Thyroid gland (tissue), 4 donors: ENCODE measurements at regions not wholly inside any gene's neighbourhood (a gene's known extent, or its start where the extent isn't known, plus 50 kb on each side); places are given as distances from the start of the nearest gene placed in this dataset.

Experiments used
- DNase-seq, 2 donors: peaks; one replicate each; pipeline ENCODE4 v3.0.0-alpha.2; 2019
- H3K27ac ChIP-seq, 3 donors: fragments of 200-600 bp; sonication (generic); 1 replicate in 2 of 3; 2 replicates in 1 of 3; pipeline ENCODE4 v1.5.1; 2016 to 2019; ENCODE audit warnings: mild to moderate bottlenecking in 1 of 3, moderate library complexity in 1 of 3
- H3K27me3 ChIP-seq: fragments of 200-600 bp; sonication (generic); one replicate; pipeline ENCODE4 v1.5.1; 2019
- H3K36me3 ChIP-seq, 2 donors: fragments of 200-600 bp; sonication (generic); one replicate each; pipeline ENCODE4 v1.5.1; 2016 to 2019
- H3K4me1 ChIP-seq, 2 donors: fragments of 200-600 bp; sonication (generic); one replicate each; pipeline ENCODE4 v1.5.1; 2017 to 2019
- H3K4me3 ChIP-seq, 3 donors: fragments of 200-600 bp; sonication (generic); replicated peaks in 1 of 3; 1 replicate in 2 of 3; 2 replicates in 1 of 3; pipeline ENCODE4 v1.5.1; 2016; ENCODE audit warnings: mild to moderate bottlenecking in 1 of 3
- H3K9me3 ChIP-seq: fragments of 200-600 bp; sonication (generic); one replicate; pipeline ENCODE4 v1.5.1; 2017
- POLR2A ChIP-seq, 2 donors: fragments of 450-650 bp; IDR thresholded peaks; one replicate each; pipeline ENCODE4 v1.6.1; 2017; ENCODE audit warnings: antibody characterized with exemption in 2 of 2, mild to moderate bottlenecking in 2 of 2, moderate library complexity in 1 of 2
- WGBS, 2 donors: methylation state at CpG; one replicate each; pipeline ENCODE4 v1.1.5; 2017; 5-methylcytosine and 5-hydroxymethylcytosine counted together
- intact Hi-C: fragments of 100-400 bp; cut with DNase I; formaldehyde crosslinking; loops from one replicate; pipeline ENCODE4 v1.15.1; 2023
- TF ChIP-seq, protein P1 (sequence below), 6 experiments: fragments of 200-600 bp in 3 of 6; fragments of 450-650 bp in 3 of 6; sonication (generic) in 3 of 6; IDR thresholded peaks; one replicate each; pipeline ENCODE4 v1.5.1; 2016 to 2019; ENCODE audit warnings: antibody characterized with exemption in 6 of 6, mild to moderate bottlenecking in 2 of 6, inconsistent platforms in 1 of 6, moderate library complexity in 1 of 6

DNA sequence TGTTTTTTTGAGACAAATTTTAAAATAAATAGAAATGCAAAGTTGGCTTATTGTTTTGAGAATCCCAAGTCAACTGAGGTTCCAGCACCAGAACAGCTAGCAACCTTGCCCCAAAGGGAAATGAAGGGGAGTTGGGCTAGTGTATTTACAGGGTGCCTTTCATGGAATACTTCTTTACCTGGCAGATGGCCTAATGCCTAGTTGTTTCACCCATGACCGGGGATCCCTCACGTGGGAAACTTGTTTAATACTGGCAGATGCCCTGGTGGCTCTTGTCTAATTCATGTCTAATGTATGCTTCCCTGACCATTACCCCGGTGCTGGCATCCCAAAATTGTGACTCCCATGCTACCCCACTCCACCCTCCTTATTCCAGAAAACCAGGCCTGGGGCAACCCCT, 861.1 kb upstream of the ZWINT start:
- intact Hi-C loops = no loop called here

DNA sequence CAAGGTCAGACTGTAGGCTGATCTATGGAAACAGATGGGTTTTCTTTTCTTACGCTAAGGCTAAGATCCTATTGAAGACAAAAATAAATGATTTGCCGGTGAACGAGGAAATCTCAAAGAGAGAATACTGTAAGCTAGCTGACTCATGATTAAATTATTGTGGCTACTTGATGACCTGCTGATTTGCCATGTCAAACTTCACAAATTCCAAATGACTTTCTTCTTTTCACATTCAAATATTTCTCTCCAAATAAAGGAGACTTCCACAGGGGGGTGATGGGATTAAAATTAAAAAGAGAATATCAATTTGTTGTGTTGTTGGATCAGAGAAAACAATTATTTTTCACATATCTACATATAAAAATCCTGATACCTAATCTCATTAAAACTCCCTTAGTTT, 860.6 kb upstream of the ZWINT start:
- no peak overlapping the region for H3K4me3 ChIP-seq
- H3K27me3 ChIP-seq = no peaks in the 10 kb centered on the region
- no peak overlapping the region for H3K27ac ChIP-seq
- WGBS, 2 donors = 61 to 73% methylated on average over 3 of the region's 3 CpGs
- TF ChIP-seq, protein P1, sequence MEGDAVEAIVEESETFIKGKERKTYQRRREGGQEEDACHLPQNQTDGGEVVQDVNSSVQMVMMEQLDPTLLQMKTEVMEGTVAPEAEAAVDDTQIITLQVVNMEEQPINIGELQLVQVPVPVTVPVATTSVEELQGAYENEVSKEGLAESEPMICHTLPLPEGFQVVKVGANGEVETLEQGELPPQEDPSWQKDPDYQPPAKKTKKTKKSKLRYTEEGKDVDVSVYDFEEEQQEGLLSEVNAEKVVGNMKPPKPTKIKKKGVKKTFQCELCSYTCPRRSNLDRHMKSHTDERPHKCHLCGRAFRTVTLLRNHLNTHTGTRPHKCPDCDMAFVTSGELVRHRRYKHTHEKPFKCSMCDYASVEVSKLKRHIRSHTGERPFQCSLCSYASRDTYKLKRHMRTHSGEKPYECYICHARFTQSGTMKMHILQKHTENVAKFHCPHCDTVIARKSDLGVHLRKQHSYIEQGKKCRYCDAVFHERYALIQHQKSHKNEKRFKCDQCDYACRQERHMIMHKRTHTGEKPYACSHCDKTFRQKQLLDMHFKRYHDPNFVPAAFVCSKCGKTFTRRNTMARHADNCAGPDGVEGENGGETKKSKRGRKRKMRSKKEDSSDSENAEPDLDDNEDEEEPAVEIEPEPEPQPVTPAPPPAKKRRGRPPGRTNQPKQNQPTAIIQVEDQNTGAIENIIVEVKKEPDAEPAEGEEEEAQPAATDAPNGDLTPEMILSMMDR (IDR thresholded peaks at IDR 0.05) = no peak
- TF ChIP-seq POLR2A (IDR thresholded peaks at IDR 0.05) = no peak
- intact Hi-C loops = no loop called here
- no peak for DNase-seq
- H3K9me3 ChIP-seq = no peaks in the 10 kb centered on the region
- no peaks in the 10 kb centered on the region for H3K4me1 ChIP-seq
- no peaks in the 10 kb centered on the region for H3K36me3 ChIP-seq

More for the DNA sequence above, 861.1 kb upstream of the ZWINT start:
- TF ChIP-seq POLR2A (IDR thresholded peaks at IDR 0.05) = no peak
- TF ChIP-seq, protein P1 (IDR thresholded peaks at IDR 0.05) = no peak
- Histone ChIP-seq H3K4me3 (no peak overlapping the region), H3K9me3 (no peaks in the 10 kb centered on the region), H3K4me1 (no peaks in the 10 kb centered on the region), H3K27ac (no peak overlapping the region), H3K36me3 (no peaks in the 10 kb centered on the region), H3K27me3 (no peaks in the 10 kb centered on the region)
- no peak for DNase-seq
- WGBS, 2 donors = 57 to 58% methylated on average over 3 of the region's 3 CpGs

DNA sequence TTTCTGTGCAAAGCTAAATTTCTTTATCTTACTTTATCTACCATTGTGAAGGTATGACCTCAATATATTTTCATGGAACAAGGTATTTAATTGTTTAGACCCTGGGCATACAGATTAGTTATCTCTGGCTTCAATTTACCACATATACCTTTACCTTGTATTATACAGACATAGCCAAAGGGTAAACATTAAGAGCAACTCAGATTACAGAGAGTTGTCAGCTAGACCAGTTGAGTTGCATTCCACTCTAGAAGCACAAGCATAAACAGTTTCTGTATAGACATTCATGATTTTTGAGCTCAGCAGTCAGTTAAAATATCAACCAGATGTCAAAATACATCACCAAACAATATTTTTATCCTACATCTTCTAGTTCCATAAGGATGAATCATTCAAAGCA, 857.3 kb upstream of the ZWINT start:
- Histone ChIP-seq H3K4me3 (no peak overlapping the region), H3K9me3 (no peaks in the 10 kb centered on the region), H3K4me1 (no peaks in the 10 kb centered on the region), H3K27me3 (no peaks in the 10 kb centered on the region), H3K27ac (no peak overlapping the region), H3K36me3 (no peaks in the 10 kb centered on the region)
- intact Hi-C loops = no loop called here
- DNase-seq = no peak
- TF ChIP-seq POLR2A (IDR thresholded peaks at IDR 0.05) = no peak
- TF ChIP-seq, protein P1 (IDR thresholded peaks at IDR 0.05) = no peak

DNA sequence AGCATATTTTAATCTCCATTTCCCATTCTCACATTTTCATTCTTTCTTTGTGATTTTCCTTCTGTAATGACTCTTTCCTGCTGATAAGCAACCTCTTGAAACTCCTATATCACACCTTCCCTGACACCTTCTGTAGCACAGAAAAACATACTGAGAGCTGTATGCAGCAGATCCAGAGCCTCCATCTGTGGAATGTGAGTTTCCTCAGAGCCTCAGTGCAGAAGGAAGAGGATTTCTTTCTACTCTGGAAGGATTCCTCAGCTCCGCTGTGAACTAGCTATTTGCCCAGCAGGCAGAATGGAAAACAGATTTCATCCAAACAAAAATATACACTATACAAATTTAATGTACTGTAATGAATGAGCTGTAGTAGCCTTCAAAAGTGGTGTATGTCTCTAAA, 841.3 kb upstream of the ZWINT start:
- WGBS, 2 donors = 79 to 92% methylated on average over 1 of the region's 1 CpG
- no peaks in the 10 kb centered on the region for H3K4me1 ChIP-seq

DNA sequence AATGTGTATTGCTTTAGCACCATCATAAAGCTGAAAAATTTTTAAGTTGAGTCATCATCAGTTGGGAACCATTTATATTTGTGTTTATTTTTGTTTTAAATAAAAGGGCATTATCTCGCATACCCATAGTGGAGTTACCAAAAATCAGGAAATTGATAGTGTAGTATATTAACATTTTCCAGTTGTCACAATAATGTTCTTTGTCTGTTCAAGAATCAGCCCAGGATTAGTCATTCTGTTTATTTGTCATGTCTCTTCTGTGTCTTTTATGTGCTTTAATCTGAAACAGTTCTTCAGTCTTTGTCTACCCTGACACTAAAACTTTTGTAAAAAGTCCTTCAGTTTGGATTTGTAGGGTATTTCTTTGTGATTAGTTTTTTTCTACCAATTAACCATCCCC, 827.8 kb upstream of the ZWINT start:
- TF ChIP-seq POLR2A (IDR thresholded peaks at IDR 0.05) = no peak
- TF ChIP-seq, protein P1 (IDR thresholded peaks at IDR 0.05) = no peak
- H3K27me3 ChIP-seq = no peaks in the 10 kb centered on the region
- no peak overlapping the region for H3K27ac ChIP-seq
- H3K9me3 ChIP-seq = no peaks in the 10 kb centered on the region
- no peak for DNase-seq
- WGBS, 2 donors = 92% methylated on average over 1 of the region's 1 CpG
- H3K4me1 ChIP-seq = no peaks in the 10 kb centered on the region
- intact Hi-C loops = no loop called here
- no peaks in the 10 kb centered on the region for H3K36me3 ChIP-seq
- H3K4me3 ChIP-seq = no peak overlapping the region

More for the DNA sequence above, 841.3 kb upstream of the ZWINT start:
- Histone ChIP-seq H3K4me3 (no peak overlapping the region), H3K9me3 (no peaks in the 10 kb centered on the region), H3K36me3 (no peaks in the 10 kb centered on the region), H3K27ac (no peak overlapping the region), H3K27me3 (no peaks in the 10 kb centered on the region)
- DNase-seq = no peak
- no peak for TF ChIP-seq POLR2A (IDR thresholded peaks at IDR 0.05)
- TF ChIP-seq, protein P1 (IDR thresholded peaks at IDR 0.05) = no peak
- intact Hi-C loops = no loop called here
